ENCODE measurements at regions not wholly inside any gene's neighbourhood (a gene's known extent, or its start where the extent isn't known, plus 50 kb on each side); places are given as distances from the start of the nearest gene placed in this dataset.

DNA sequence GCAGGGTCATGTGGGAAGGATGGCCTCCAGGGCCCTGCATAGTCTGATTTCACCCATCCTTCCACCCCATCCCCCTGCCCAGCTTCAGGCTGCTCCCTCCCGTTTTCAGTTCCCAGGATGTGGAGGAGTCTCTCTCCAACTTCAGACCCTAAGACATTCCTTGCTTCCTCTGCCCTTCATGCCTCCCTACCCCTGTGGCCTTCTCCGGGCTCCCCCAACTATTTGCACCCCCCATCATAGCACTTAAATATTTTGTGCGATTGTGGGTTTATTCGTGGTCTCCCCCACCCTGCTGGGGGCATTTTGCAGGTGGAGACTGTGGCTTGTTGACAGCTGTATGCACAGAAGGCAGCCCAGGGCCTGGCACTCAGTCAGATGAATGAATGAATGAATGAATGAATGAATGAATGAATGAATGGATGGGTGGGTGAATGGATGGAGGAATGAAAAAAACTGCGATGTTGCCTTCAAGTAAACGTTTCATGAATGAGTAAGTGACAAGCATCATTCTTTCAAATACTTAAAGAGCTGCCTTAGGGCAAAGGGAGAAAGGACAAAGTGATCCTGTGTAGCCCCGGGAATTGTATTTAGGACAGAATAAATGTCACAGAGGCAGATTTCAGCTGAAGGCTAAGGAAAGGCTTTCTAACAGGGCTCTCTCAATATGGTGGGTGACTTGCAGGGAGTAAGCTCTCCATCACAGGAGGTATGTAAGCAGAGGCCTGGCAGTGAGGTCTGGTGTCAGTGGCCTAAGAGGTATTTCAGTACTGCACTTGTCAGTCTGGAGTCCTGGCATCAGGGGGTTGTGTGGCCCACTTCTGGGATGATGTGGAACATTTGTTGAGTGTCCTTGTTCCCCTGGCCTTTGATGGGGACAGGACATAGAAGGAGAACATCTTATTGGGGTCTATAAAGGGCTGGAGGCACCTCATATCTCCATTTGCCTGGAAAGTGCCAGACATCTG, 156.4 kb downstream of the PTPRU start:
- Mint-ChIP-seq H3K9me3 (ENCODE audit: unreplicated experiment) (no peaks in the 10 kb centered on the region), H3K36me3 (ENCODE audit: low read depth, unreplicated experiment) (no peaks in the 10 kb centered on the region), H3K4me3 (ENCODE audit: unreplicated experiment) (no peak overlapping the region), H3K27me3 (ENCODE audit: low read depth, unreplicated experiment) (peaks cover 44% of the 10 kb centered on the region), H3K4me1 (ENCODE audit: low read depth, unreplicated experiment) (peaks cover 3% of the 10 kb centered on the region), H3K27ac (ENCODE audit: unreplicated experiment) (no peak overlapping the region)
- no peak overlapping the region for H3K4me3 ChIP-seq (ENCODE audit: insufficient read depth, low read depth, low read length)
- no peaks in the 10 kb centered on the region for H3K27me3 ChIP-seq (ENCODE audit: insufficient read depth, low read length)
- H3K4me1 ChIP-seq (ENCODE audit: insufficient read depth, low read length), result no peaks in the 10 kb centered on the region
- H2AFZ ChIP-seq (ENCODE audit: low read depth, low read length), result no peak overlapping the region
- H3K9me3 ChIP-seq (ENCODE audit: insufficient read depth, low read depth, low read length), result no peaks in the 10 kb centered on the region
- TF ChIP-seq EZH2 (IDR thresholded peaks at IDR 0.05; ENCODE audit: insufficient read depth, low read length), result no peak
- TF ChIP-seq, protein P1, sequence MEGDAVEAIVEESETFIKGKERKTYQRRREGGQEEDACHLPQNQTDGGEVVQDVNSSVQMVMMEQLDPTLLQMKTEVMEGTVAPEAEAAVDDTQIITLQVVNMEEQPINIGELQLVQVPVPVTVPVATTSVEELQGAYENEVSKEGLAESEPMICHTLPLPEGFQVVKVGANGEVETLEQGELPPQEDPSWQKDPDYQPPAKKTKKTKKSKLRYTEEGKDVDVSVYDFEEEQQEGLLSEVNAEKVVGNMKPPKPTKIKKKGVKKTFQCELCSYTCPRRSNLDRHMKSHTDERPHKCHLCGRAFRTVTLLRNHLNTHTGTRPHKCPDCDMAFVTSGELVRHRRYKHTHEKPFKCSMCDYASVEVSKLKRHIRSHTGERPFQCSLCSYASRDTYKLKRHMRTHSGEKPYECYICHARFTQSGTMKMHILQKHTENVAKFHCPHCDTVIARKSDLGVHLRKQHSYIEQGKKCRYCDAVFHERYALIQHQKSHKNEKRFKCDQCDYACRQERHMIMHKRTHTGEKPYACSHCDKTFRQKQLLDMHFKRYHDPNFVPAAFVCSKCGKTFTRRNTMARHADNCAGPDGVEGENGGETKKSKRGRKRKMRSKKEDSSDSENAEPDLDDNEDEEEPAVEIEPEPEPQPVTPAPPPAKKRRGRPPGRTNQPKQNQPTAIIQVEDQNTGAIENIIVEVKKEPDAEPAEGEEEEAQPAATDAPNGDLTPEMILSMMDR (IDR thresholded peaks at IDR 0.05; ENCODE audit: insufficient read depth, low read depth, low read length), result no peak
- H4K20me1 ChIP-seq (ENCODE audit: insufficient read depth, low read length), result no peaks in the 10 kb centered on the region
- H3K4me2 ChIP-seq (ENCODE audit: low read length), result no peak overlapping the region
- H3K79me2 ChIP-seq (ENCODE audit: insufficient read depth, low read length), result no peaks in the 10 kb centered on the region
- no peak for DNase-seq (ENCODE audit: low read depth)
- FAIRE-seq, result no peak
- H3K27ac ChIP-seq (ENCODE audit: low read depth, low read length), result no peak overlapping the region
- no peak overlapping the region for H3K9ac ChIP-seq (ENCODE audit: low read length)
- H3K36me3 ChIP-seq (ENCODE audit: insufficient read depth, low read length), result no peaks in the 10 kb centered on the region

DNA sequence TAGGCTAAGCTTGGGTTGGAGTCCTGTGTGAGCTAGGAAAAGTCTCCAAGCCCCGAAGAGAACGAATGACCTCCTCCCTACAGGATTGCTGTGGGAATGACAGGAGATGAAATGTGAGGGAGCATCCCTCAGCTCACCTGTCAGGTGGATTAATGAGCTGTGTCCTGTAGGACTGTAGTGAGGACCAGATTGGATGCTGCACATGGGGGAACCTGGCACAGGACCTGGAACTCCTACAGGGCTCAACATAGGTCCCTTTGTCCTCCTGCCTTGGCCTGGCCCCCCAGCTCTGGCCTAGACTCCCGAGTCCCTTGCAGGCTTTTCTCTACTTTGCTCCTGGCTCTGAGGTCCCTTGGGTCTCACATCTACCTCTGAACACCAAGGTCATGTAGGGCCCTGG, 155.7 kb downstream of the PTPRU start:
- Histone ChIP-seq H3K4me2 (ENCODE audit: low read length) (no peak overlapping the region), H3K79me2 (ENCODE audit: insufficient read depth, low read length) (no peaks in the 10 kb centered on the region), H3K9ac (ENCODE audit: low read length) (no peak overlapping the region), H2AFZ (ENCODE audit: low read depth, low read length) (no peak overlapping the region), H3K27ac (ENCODE audit: low read depth, low read length) (no peak overlapping the region), H3K4me1 (ENCODE audit: insufficient read depth, low read length) (no peaks in the 10 kb centered on the region), H3K9me3 (ENCODE audit: insufficient read depth, low read depth, low read length) (no peaks in the 10 kb centered on the region), H3K27me3 (ENCODE audit: insufficient read depth, low read length) (peaks cover under 1% of the 10 kb centered on the region), H3K4me3 (ENCODE audit: insufficient read depth, low read depth, low read length) (no peak overlapping the region), H4K20me1 (ENCODE audit: insufficient read depth, low read length) (no peaks in the 10 kb centered on the region), H3K36me3 (ENCODE audit: insufficient read depth, low read length) (no peaks in the 10 kb centered on the region)
- peaks cover 3% of the 10 kb centered on the region for H3K4me1 Mint-ChIP-seq (ENCODE audit: low read depth, unreplicated experiment)
- DNase-seq (ENCODE audit: low read depth) (no peak), FAIRE-seq (no peak)
- H3K27ac Mint-ChIP-seq (ENCODE audit: unreplicated experiment), result no peak overlapping the region
- H3K27me3 Mint-ChIP-seq (ENCODE audit: low read depth, unreplicated experiment), result peaks cover 50% of the 10 kb centered on the region
- TF ChIP-seq EZH2 (IDR thresholded peaks at IDR 0.05; ENCODE audit: insufficient read depth, low read length), result no peak
- TF ChIP-seq, protein P1 (IDR thresholded peaks at IDR 0.05; ENCODE audit: insufficient read depth, low read depth, low read length), result no peak
- H3K9me3 Mint-ChIP-seq (ENCODE audit: unreplicated experiment), result no peaks in the 10 kb centered on the region
- H3K4me3 Mint-ChIP-seq (ENCODE audit: unreplicated experiment), result no peak overlapping the region
- H3K36me3 Mint-ChIP-seq (ENCODE audit: low read depth, unreplicated experiment), result no peaks in the 10 kb centered on the region

DNA sequence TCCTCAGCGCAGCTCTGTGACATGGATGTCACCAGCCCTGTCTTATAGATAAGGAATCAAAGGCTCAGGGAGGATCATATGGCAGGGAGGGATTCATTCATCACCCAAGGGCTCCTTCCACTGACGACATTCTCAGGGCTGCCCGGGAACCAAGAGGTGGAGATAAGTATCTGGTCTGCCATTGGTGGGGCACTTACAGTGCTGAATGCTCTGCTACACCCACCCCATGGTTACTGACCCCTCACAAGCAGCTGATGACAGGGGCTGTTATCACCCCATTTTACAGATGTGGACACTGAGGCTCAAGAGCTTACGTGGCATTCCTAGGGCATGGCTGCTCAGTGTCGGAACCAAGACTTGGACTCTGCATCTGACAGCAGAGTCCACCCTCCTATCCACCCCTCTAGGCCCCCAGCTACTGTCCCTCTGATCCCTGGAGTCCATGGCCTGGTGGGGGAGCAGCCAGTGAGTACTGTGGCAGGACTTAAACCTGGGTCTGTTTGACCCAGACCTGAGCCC, 155.1 kb downstream of the PTPRU start:
- Mint-ChIP-seq H3K4me1 (ENCODE audit: low read depth, unreplicated experiment) (peaks cover 3% of the 10 kb centered on the region), H3K36me3 (ENCODE audit: low read depth, unreplicated experiment) (no peaks in the 10 kb centered on the region), H3K4me3 (ENCODE audit: unreplicated experiment) (no peak overlapping the region), H3K27me3 (ENCODE audit: low read depth, unreplicated experiment) (peaks cover 51% of the 10 kb centered on the region), H3K27ac (ENCODE audit: unreplicated experiment) (no peak overlapping the region), H3K9me3 (ENCODE audit: unreplicated experiment) (no peaks in the 10 kb centered on the region)
- Histone ChIP-seq H3K27me3 (ENCODE audit: insufficient read depth, low read length) (peaks cover 3% of the 10 kb centered on the region), H3K9me3 (ENCODE audit: insufficient read depth, low read depth, low read length) (no peaks in the 10 kb centered on the region), H2AFZ (ENCODE audit: low read depth, low read length) (no peak overlapping the region), H4K20me1 (ENCODE audit: insufficient read depth, low read length) (no peaks in the 10 kb centered on the region), H3K4me2 (ENCODE audit: low read length) (no peak overlapping the region), H3K9ac (ENCODE audit: low read length) (no peak overlapping the region), H3K27ac (ENCODE audit: low read depth, low read length) (no peak overlapping the region), H3K4me1 (ENCODE audit: insufficient read depth, low read length) (no peaks in the 10 kb centered on the region), H3K36me3 (ENCODE audit: insufficient read depth, low read length) (no peaks in the 10 kb centered on the region), H3K79me2 (ENCODE audit: insufficient read depth, low read length) (no peaks in the 10 kb centered on the region), H3K4me3 (ENCODE audit: insufficient read depth, low read depth, low read length) (no peak overlapping the region)
- TF ChIP-seq, protein P1 (IDR thresholded peaks at IDR 0.05; ENCODE audit: insufficient read depth, low read depth, low read length), result no peak
- no peak for TF ChIP-seq EZH2 (IDR thresholded peaks at IDR 0.05; ENCODE audit: insufficient read depth, low read length)
- no peak for FAIRE-seq
- no peak for DNase-seq (ENCODE audit: low read depth)
